ENCODE measurements at regions not wholly inside any gene's neighbourhood (a gene's known extent, or its start where the extent isn't known, plus 50 kb on each side); places are given as distances from the start of the nearest gene placed in this dataset.
A peak's percentile ranks its signal among the peaks of the same experiment; 100 is the strongest.

DNA sequence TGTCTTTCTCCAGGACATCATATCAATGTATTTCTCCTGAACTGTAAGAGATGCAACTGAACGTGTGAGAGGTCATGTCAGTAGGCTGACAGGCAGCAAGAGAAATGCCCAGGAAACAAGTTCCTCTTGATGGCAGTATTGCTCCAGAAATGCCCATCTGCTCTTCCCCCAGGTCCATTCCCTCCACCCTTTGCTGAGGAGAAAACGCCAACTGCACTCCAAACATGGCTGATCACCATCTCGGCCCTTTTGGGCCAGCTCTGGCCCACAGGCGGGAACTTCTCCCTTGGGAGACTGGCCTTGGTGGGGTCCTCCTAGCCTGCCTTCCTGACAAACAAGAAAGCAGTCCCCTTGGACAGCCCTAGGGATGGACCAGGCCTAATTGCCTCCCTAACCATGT, 276.5 kb upstream of the AGTR2 start:
- Histone ChIP-seq H3K36me3 (ENCODE audit: insufficient read depth, low read length, poor library complexity, severe bottlenecking) (no peaks in the 10 kb centered on the region), H3K27ac (ENCODE audit: low read depth, low read length, poor library complexity, severe bottlenecking) (no peak overlapping the region), H3K27me3 (replicated peaks; ENCODE audit: insufficient read depth, low read depth, low read length, poor library complexity) (no peaks in the 10 kb centered on the region), H3K4me1 (ENCODE audit: insufficient read depth, low read length, poor library complexity, severe bottlenecking) (no peaks in the 10 kb centered on the region), H3K4me3 (ENCODE audit: low read depth, low read length, poor library complexity, severe bottlenecking) (no peak overlapping the region), H3K9me3 (ENCODE audit: low read depth, low read length, poor library complexity, severe bottlenecking) (no peaks in the 10 kb centered on the region)
- no peak for TF ChIP-seq EZH2 (IDR thresholded peaks at IDR 0.05; ENCODE audit: borderline replicate concordance, low read depth, low read length, poor library complexity, severe bottlenecking)
- TF ChIP-seq, protein P1, sequence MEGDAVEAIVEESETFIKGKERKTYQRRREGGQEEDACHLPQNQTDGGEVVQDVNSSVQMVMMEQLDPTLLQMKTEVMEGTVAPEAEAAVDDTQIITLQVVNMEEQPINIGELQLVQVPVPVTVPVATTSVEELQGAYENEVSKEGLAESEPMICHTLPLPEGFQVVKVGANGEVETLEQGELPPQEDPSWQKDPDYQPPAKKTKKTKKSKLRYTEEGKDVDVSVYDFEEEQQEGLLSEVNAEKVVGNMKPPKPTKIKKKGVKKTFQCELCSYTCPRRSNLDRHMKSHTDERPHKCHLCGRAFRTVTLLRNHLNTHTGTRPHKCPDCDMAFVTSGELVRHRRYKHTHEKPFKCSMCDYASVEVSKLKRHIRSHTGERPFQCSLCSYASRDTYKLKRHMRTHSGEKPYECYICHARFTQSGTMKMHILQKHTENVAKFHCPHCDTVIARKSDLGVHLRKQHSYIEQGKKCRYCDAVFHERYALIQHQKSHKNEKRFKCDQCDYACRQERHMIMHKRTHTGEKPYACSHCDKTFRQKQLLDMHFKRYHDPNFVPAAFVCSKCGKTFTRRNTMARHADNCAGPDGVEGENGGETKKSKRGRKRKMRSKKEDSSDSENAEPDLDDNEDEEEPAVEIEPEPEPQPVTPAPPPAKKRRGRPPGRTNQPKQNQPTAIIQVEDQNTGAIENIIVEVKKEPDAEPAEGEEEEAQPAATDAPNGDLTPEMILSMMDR (conservative IDR thresholded peaks at IDR 0.05; ENCODE audit: low read depth, low read length): peak; percentile 41; the same call in 1 of the 2 replicates
- DNase-seq (ENCODE audit: low spot score): peak; percentile 45
- no TSS peak for BruUV-seq (replicated peaks)
- ChIA-PET POLR2A (ENCODE audit: low non-redundant PET) (no interaction called here), CTCF (interaction anchor here (0.6 kb wide), 1 partner anchor 172 kb away, joined by 3 read pairs; no protein-coding TSS in a partner anchor)
- intact Hi-C loops (cut with micrococcal nuclease; ENCODE audit: unreplicated experiment): no loop called here

DNA sequence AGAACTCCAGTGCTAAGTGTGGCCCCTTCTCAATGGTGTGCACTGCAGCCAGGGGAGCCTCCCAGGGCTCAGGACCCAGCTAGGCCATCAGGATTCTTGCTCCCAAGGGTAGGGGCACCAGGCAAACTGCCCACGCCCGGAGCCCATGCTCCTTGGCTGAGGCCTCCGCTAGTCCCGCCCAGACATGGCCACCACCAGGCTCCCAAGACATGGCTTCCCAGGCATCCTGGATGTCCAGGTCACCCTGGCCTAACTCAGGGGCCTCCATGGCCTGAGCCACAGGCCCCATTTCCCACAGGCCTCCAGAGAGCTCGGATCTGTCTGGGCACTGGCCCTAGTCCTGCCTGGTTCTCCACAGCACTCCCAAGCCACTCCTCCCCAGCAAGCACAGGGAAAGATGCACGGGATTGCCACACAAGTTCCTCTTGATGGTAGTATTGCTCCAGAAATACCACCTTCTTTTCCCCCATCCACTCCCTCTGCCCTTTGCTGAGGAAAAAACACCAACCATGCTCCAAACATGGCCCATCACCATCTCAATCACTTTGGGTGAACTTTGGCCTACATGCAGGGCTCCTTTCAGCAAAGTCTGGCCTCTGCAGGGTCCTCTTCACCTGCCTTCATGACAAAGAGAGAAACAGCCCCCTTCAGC, 274.7 kb upstream of the AGTR2 start:
- no peak for DNase-seq (ENCODE audit: low spot score)
- no peak overlapping the region for H3K27ac ChIP-seq (ENCODE audit: low read depth, low read length, poor library complexity, severe bottlenecking)
- no peak for TF ChIP-seq EZH2 (IDR thresholded peaks at IDR 0.05; ENCODE audit: borderline replicate concordance, low read depth, low read length, poor library complexity, severe bottlenecking)
- TF ChIP-seq, protein P1 (conservative IDR thresholded peaks at IDR 0.05; ENCODE audit: low read depth, low read length): no peak
- H3K4me3 ChIP-seq (ENCODE audit: low read depth, low read length, poor library complexity, severe bottlenecking): no peak overlapping the region
- H3K36me3 ChIP-seq (ENCODE audit: insufficient read depth, low read length, poor library complexity, severe bottlenecking): no peaks in the 10 kb centered on the region
- H3K27me3 ChIP-seq (replicated peaks; ENCODE audit: insufficient read depth, low read depth, low read length, poor library complexity): no peaks in the 10 kb centered on the region
- ChIA-PET POLR2A (ENCODE audit: low non-redundant PET) (no interaction called here), CTCF (no interaction called here)
- H3K9me3 ChIP-seq (ENCODE audit: low read depth, low read length, poor library complexity, severe bottlenecking): no peaks in the 10 kb centered on the region
- BruUV-seq (replicated peaks): no TSS peak
- intact Hi-C loops (cut with micrococcal nuclease; ENCODE audit: unreplicated experiment): no loop called here
- H3K4me1 ChIP-seq (ENCODE audit: insufficient read depth, low read length, poor library complexity, severe bottlenecking): no peaks in the 10 kb centered on the region

DNA sequence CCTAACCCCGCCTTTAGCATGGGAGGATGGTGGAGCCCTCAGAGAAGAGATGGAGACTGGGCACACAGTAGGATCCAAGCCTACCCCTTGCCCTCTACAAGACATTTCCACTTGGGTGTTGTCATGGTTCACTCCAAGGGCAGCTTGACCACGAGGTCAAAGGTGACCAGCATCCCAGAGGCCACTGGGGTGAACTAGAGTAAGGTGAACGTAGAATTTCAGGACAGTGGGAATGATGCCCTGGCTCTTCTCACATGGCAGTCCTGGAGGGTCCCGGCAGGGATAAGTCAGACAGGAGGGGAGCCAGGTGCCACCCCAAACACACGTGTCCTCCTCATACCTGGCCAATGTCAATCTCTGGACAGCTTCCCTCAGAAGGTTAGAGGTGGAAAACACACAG, 274.2 kb upstream of the AGTR2 start:
- POLR2A ChIA-PET (ENCODE audit: low non-redundant PET): no interaction called here
- Histone ChIP-seq H3K4me1 (ENCODE audit: insufficient read depth, low read length, poor library complexity, severe bottlenecking) (no peaks in the 10 kb centered on the region), H3K36me3 (ENCODE audit: insufficient read depth, low read length, poor library complexity, severe bottlenecking) (no peaks in the 10 kb centered on the region), H3K9me3 (ENCODE audit: low read depth, low read length, poor library complexity, severe bottlenecking) (no peaks in the 10 kb centered on the region), H3K4me3 (ENCODE audit: low read depth, low read length, poor library complexity, severe bottlenecking) (no peak overlapping the region), H3K27me3 (replicated peaks; ENCODE audit: insufficient read depth, low read depth, low read length, poor library complexity) (no peaks in the 10 kb centered on the region), H3K27ac (ENCODE audit: low read depth, low read length, poor library complexity, severe bottlenecking) (no peak overlapping the region)
- no TSS peak for BruUV-seq (replicated peaks)
- intact Hi-C loops (cut with micrococcal nuclease; ENCODE audit: unreplicated experiment): no loop called here
- CTCF ChIA-PET: no interaction called here
- DNase-seq (ENCODE audit: low spot score): no peak
- no peak for TF ChIP-seq EZH2 (IDR thresholded peaks at IDR 0.05; ENCODE audit: borderline replicate concordance, low read depth, low read length, poor library complexity, severe bottlenecking)
- TF ChIP-seq, protein P1 (conservative IDR thresholded peaks at IDR 0.05; ENCODE audit: low read depth, low read length): no peak

All from A673 (cell line).